ENCODE measurements at regions not wholly inside any gene's neighbourhood (a gene's known extent, or its start where the extent isn't known, plus 50 kb on each side); places are given as distances from the start of the nearest gene placed in this dataset.

DNA sequence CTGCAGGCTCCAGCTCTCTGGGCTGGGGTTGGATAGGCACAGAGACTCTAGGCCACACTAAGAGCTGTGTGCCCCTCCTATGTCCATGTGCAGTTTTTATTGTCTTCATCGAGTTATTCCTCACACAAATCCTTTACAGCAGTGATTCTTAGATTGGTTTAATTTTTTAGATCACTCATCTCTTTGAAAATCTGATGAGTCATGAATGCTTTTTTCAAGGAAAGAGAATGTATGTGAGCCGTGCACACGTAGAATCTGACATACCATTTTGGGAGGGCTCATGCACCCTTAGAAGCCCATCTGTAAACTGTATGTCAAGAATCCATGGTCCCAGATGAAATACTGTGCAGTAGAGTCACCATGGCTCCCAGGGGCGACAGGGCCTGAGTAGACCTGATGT lies 100.7 kb upstream of the S1PR3 start:
- Histone ChIP-seq H3K27ac (no peak overlapping the region), H3K27me3 (no peaks in the 10 kb centered on the region), H3K4me1 (no peaks in the 10 kb centered on the region), H3K36me3 (replicated peaks in 1 of 2; ENCODE audit: insufficient read depth in 1 of 2, low read depth in 2 of 2) (no peaks in the 10 kb centered on the region), H3K4me3 (no peak overlapping the region), H3K9me3 (no peaks in the 10 kb centered on the region)
- no peak for DNase-seq
- 80 to 87% methylated on average over 4 of the region's 4 CpGs for WGBS, 2 donors
- no peak for ATAC-seq
- no peak for TF ChIP-seq POLR2A (IDR thresholded peaks at IDR 0.05)
- TF ChIP-seq, protein P1, sequence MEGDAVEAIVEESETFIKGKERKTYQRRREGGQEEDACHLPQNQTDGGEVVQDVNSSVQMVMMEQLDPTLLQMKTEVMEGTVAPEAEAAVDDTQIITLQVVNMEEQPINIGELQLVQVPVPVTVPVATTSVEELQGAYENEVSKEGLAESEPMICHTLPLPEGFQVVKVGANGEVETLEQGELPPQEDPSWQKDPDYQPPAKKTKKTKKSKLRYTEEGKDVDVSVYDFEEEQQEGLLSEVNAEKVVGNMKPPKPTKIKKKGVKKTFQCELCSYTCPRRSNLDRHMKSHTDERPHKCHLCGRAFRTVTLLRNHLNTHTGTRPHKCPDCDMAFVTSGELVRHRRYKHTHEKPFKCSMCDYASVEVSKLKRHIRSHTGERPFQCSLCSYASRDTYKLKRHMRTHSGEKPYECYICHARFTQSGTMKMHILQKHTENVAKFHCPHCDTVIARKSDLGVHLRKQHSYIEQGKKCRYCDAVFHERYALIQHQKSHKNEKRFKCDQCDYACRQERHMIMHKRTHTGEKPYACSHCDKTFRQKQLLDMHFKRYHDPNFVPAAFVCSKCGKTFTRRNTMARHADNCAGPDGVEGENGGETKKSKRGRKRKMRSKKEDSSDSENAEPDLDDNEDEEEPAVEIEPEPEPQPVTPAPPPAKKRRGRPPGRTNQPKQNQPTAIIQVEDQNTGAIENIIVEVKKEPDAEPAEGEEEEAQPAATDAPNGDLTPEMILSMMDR (IDR thresholded peaks at IDR 0.05): no peak
- intact Hi-C loops (cut with DNase I): no loop called here

DNA sequence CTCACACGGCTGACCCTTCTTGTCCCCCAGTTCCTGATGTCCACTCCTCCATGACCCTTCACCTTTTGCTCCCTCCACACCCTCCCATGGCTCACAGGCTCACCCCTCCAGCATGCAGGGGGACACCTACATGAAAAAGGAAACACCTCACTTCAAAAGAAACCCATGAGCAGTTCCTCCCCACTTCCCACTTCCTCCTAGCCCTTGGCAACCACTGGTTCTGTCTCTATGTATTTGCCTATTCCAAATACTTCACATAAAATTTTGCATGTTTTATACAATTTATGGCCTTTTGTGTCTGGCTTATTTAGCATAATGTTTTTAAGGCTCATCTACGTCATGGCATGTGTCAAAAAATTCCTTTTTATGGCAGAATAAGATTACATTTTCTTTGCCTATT lies 100.2 kb upstream of the S1PR3 start:
- TF ChIP-seq POLR2A (IDR thresholded peaks at IDR 0.05): no peak
- TF ChIP-seq, protein P1 (IDR thresholded peaks at IDR 0.05): no peak
- H3K9me3 ChIP-seq: no peaks in the 10 kb centered on the region
- no peak overlapping the region for H3K27ac ChIP-seq
- WGBS, 2 donors: 81 to 89% methylated on average over 2 of the region's 2 CpGs
- intact Hi-C loops (cut with DNase I): no loop called here
- no peaks in the 10 kb centered on the region for H3K36me3 ChIP-seq (replicated peaks in 1 of 2; ENCODE audit: insufficient read depth in 1 of 2, low read depth in 2 of 2)
- H3K27me3 ChIP-seq: no peaks in the 10 kb centered on the region
- DNase-seq (no peak), ATAC-seq (no peak)
- no peaks in the 10 kb centered on the region for H3K4me1 ChIP-seq
- H3K4me3 ChIP-seq: no peak overlapping the region

DNA sequence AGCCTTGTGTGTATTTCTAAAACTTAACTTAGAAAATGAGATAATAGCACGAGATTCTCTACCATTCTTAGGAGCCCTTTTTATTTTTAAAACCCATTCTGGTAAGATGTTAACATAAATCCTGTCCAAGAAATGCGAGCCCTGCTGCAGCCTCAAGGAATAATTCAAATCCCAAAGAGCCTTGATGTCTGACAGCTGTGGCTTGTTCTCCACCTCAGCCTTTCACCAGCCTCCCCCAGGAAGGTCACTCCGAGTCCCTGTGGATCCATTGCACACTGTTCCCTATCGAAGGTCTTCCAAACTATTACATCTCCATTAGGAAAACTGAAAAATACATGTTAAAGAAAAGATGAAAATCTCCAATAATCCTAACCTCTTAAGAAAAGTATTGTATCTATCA lies 98.5 kb upstream of the S1PR3 start:
- Histone ChIP-seq H3K4me1 (no peaks in the 10 kb centered on the region), H3K27ac (no peak overlapping the region), H3K4me3 (no peak overlapping the region), H3K27me3 (no peaks in the 10 kb centered on the region), H3K36me3 (replicated peaks in 1 of 2; ENCODE audit: insufficient read depth in 1 of 2, low read depth in 2 of 2) (no peaks in the 10 kb centered on the region), H3K9me3 (no peaks in the 10 kb centered on the region)
- 52 to 71% methylated on average over 4 of the region's 4 CpGs for WGBS, 2 donors
- ATAC-seq (no peak), DNase-seq (no peak)
- intact Hi-C loops (cut with DNase I): no loop called here
- TF ChIP-seq POLR2A (IDR thresholded peaks at IDR 0.05): no peak
- TF ChIP-seq, protein P1 (IDR thresholded peaks at IDR 0.05): no peak

DNA sequence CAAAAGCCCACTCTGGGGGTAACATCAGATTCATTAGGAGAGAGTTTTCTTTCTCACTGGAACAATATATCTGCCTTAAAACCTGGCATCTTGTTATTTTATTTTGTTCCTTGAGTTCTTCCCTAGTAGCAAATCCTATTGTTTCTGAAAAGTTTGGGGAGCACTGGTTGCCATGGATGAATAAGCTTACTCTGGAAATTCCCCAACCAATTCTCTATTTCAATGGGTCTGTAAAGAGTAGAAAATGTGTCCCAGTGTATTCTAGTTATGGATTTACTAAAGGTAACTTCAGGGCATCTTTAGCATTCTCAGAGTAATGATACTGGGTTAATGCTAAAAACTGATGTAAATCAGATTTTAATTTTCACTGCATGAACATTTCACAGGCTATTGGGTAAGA lies 94.2 kb upstream of the S1PR3 start:
- H3K4me1 ChIP-seq: no peaks in the 10 kb centered on the region
- no peaks in the 10 kb centered on the region for H3K36me3 ChIP-seq (replicated peaks in 1 of 2; ENCODE audit: insufficient read depth in 1 of 2, low read depth in 2 of 2)
- H3K9me3 ChIP-seq: no peaks in the 10 kb centered on the region
- TF ChIP-seq, protein P1 (IDR thresholded peaks at IDR 0.05): no peak
- ATAC-seq: no peak
- H3K4me3 ChIP-seq: no peak overlapping the region
- H3K27ac ChIP-seq: no peak overlapping the region
- DNase-seq: no peak
- intact Hi-C loops (cut with DNase I): no loop called here
- H3K27me3 ChIP-seq: no peaks in the 10 kb centered on the region

DNA sequence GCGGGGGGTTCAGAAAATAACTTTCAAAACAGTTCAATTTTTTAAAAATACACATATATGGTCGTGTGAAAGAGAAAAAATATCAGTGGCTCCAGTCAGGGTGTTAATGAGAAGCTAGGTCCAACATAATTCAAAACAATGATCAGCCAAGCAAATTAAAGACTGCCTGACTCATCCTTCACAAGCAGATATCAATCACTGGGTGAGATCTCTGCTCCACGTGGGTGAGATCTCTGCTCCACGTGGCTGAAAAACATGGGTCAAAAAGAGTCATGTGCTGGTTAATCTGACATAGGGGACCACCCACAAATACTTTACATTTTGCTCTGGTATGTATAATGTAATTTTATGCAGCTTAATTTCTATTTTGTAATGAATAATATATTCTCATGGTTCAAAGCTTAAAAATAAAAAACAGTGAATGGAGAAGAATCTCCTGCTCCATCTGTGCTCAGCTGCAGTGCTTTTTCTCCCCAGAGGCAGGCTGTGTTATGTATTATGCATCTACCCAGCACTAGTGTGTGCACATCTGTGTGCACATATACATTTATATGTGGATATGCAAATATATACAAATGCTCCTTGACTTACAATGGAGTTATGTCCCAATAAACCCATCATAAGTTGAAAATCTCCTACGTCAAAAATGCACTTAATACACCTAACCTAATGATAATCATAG lies 93.1 kb upstream of the S1PR3 start:
- Histone ChIP-seq H3K36me3 (replicated peaks in 1 of 2; ENCODE audit: insufficient read depth in 1 of 2, low read depth in 2 of 2) (no peaks in the 10 kb centered on the region), H3K27ac (no peak overlapping the region), H3K4me1 (no peaks in the 10 kb centered on the region), H3K4me3 (no peak overlapping the region), H3K9me3 (no peaks in the 10 kb centered on the region), H3K27me3 (no peaks in the 10 kb centered on the region)
- intact Hi-C loops (cut with DNase I): no loop called here
- ATAC-seq (no peak), DNase-seq (no peak)
- no peak for TF ChIP-seq POLR2A (IDR thresholded peaks at IDR 0.05)
- TF ChIP-seq, protein P1 (IDR thresholded peaks at IDR 0.05): no peak
- 48 to 49% methylated on average over 5 of the region's 5 CpGs for WGBS, 2 donors

Measured in body of pancreas (tissue), 4 donors.